Endothelial cell (in vitro differentiated cells): ENCODE measurements at regions not wholly inside any gene's neighbourhood (a gene's known extent, or its start where the extent isn't known, plus 50 kb on each side); places are given as distances from the start of the nearest gene placed in this dataset.

Experiments used
- DNase-seq: peaks from one replicate; pipeline ENCODE4 v3.0.0; 2021; ENCODE audit warnings: low spot score
- H3K27ac Mint-ChIP-seq: one replicate; pipeline ENCODE4 v1.8.0; 2021; ENCODE audit warnings: mixed read lengths, inconsistent platforms; ENCODE audit not compliant: unreplicated experiment
- H3K27me3 Mint-ChIP-seq: one replicate; pipeline ENCODE4 v1.8.0; 2021; ENCODE audit warnings: mild to moderate bottlenecking, moderate library complexity, mixed read lengths, inconsistent platforms; ENCODE audit not compliant: unreplicated experiment
- H3K36me3 Mint-ChIP-seq: one replicate; pipeline ENCODE4 v1.8.0; 2021; ENCODE audit warnings: mild to moderate bottlenecking, low read depth, mixed read lengths, inconsistent platforms; ENCODE audit not compliant: unreplicated experiment
- H3K4me1 Mint-ChIP-seq: one replicate; pipeline ENCODE4 v1.8.0; 2021; ENCODE audit warnings: mild to moderate bottlenecking, mixed read lengths, inconsistent platforms; ENCODE audit not compliant: unreplicated experiment
- H3K4me3 Mint-ChIP-seq: one replicate; pipeline ENCODE4 v1.8.0; 2021; ENCODE audit warnings: mild to moderate bottlenecking, mixed read lengths, inconsistent platforms; ENCODE audit not compliant: unreplicated experiment
- H3K9me3 Mint-ChIP-seq: one replicate; pipeline ENCODE4 v1.8.0; 2021; ENCODE audit warnings: mixed read lengths, inconsistent platforms; ENCODE audit not compliant: unreplicated experiment
- CTCF ChIP-seq: fragments of 200-600 bp; sonication (generic); IDR thresholded peaks from one replicate; pipeline ENCODE4 v1.5.0; 2021; ENCODE audit warnings: antibody characterized with exemption; ENCODE audit not compliant: unreplicated experiment

GRCh38 chr17:65389426-65389825, 172.0 kb downstream of the AXIN2 start:
- no peak overlapping the region for H3K27ac Mint-ChIP-seq
- H3K36me3 Mint-ChIP-seq = no peaks in the 10 kb centered on the region
- no peak for TF ChIP-seq CTCF
- no peak overlapping the region for H3K4me3 Mint-ChIP-seq
- no peaks in the 10 kb centered on the region for H3K9me3 Mint-ChIP-seq
- H3K27me3 Mint-ChIP-seq = peaks cover 3% of the 10 kb centered on the region
- H3K4me1 Mint-ChIP-seq = peaks cover 7% of the 10 kb centered on the region
- no peak for DNase-seq

GRCh38 chr17:65388911-65389310, 172.5 kb downstream of the AXIN2 start:
- no peaks in the 10 kb centered on the region for H3K9me3 Mint-ChIP-seq
- H3K36me3 Mint-ChIP-seq = no peaks in the 10 kb centered on the region
- H3K4me1 Mint-ChIP-seq = peaks cover 6% of the 10 kb centered on the region
- TF ChIP-seq CTCF = no peak
- no peak for DNase-seq
- H3K27ac Mint-ChIP-seq = no peak overlapping the region
- H3K27me3 Mint-ChIP-seq = peaks cover 3% of the 10 kb centered on the region
- H3K4me3 Mint-ChIP-seq = no peak overlapping the region

GRCh38 chr17:65387322-65387721, 174.1 kb downstream of the AXIN2 start:
- H3K4me3 Mint-ChIP-seq = no peak overlapping the region
- H3K27ac Mint-ChIP-seq = no peak overlapping the region
- H3K36me3 Mint-ChIP-seq = no peaks in the 10 kb centered on the region
- no peak for TF ChIP-seq CTCF
- no peak for DNase-seq
- H3K9me3 Mint-ChIP-seq = no peaks in the 10 kb centered on the region
- no peaks in the 10 kb centered on the region for H3K4me1 Mint-ChIP-seq
- H3K27me3 Mint-ChIP-seq = peaks cover 3% of the 10 kb centered on the region

GRCh38 chr17:65385726-65386125, 175.7 kb downstream of the AXIN2 start:
- H3K4me1 Mint-ChIP-seq = no peaks in the 10 kb centered on the region
- H3K4me3 Mint-ChIP-seq = no peak overlapping the region
- no peak for DNase-seq
- TF ChIP-seq CTCF = no peak
- no peaks in the 10 kb centered on the region for H3K36me3 Mint-ChIP-seq
- H3K9me3 Mint-ChIP-seq = no peaks in the 10 kb centered on the region
- no peaks in the 10 kb centered on the region for H3K27me3 Mint-ChIP-seq
- H3K27ac Mint-ChIP-seq = no peak overlapping the region

GRCh38 chr17:65385071-65385470, 176.4 kb downstream of the AXIN2 start:
- Mint-ChIP-seq H3K27me3 (no peaks in the 10 kb centered on the region), H3K36me3 (no peaks in the 10 kb centered on the region), H3K27ac (no peak overlapping the region), H3K4me1 (no peaks in the 10 kb centered on the region), H3K9me3 (no peaks in the 10 kb centered on the region), H3K4me3 (no peak overlapping the region)
- no peak for TF ChIP-seq CTCF
- no peak for DNase-seq
